GM12872 (cell line): ENCODE measurements at regions not wholly inside any gene's neighbourhood (a gene's known extent, or its start where the extent isn't known, plus 50 kb on each side); places are given as distances from the start of the nearest gene placed in this dataset.

Experiments used
- CTCF ChIP-seq: IDR thresholded peaks from 3 replicates; pipeline ENCODE4 v1.5.1; 2011; ENCODE audit warnings: low read depth, mild to moderate bottlenecking, low read length, moderate library complexity; ENCODE audit not compliant: insufficient read depth

GRCh38 chr3:191518861-191519260 lies 57.9 kb downstream of the PYDC2 start:
- no peak for TF ChIP-seq CTCF

GRCh38 chr3:191521055-191521454 lies 60.1 kb downstream of the PYDC2 start:
- TF ChIP-seq CTCF, result no peak

- TF ChIP-seq CTCF, result no peak
Measured at GRCh38 chr3:191523148-191523547, 62.2 kb downstream of the PYDC2 start.

GRCh38 chr3:191528589-191528988 lies 67.6 kb downstream of the PYDC2 start:
- TF ChIP-seq CTCF, result no peak

- no peak for TF ChIP-seq CTCF
Measured at GRCh38 chr3:191529992-191530391, 69.0 kb downstream of the PYDC2 start.

- no peak for TF ChIP-seq CTCF
Measured at GRCh38 chr3:191531434-191531972, 70.5 kb downstream of the PYDC2 start.

GRCh38 chr3:191543018-191543417 lies 82.1 kb downstream of the PYDC2 start:
- no peak for TF ChIP-seq CTCF
